ENCODE measurements at regions not wholly inside any gene's neighbourhood (a gene's known extent, or its start where the extent isn't known, plus 50 kb on each side); places are given as distances from the start of the nearest gene placed in this dataset.
"Not testable (repeated sequence)": the region's sequence is repeated elsewhere in the genome, so short reads cannot be mapped to it uniquely, and the experiment has no call there.

- no peak overlapping the region for H3K27ac ChIP-seq (ENCODE audit: low read depth, low read length)
- WGBS, 3 donors = 32 to 66% (median 37%) methylated on average over 2 of the region's 2 CpGs
These were observed 591.6 kb downstream of the REEP3 start for GRCh38 chr10:64112701-64113355.

DNA sequence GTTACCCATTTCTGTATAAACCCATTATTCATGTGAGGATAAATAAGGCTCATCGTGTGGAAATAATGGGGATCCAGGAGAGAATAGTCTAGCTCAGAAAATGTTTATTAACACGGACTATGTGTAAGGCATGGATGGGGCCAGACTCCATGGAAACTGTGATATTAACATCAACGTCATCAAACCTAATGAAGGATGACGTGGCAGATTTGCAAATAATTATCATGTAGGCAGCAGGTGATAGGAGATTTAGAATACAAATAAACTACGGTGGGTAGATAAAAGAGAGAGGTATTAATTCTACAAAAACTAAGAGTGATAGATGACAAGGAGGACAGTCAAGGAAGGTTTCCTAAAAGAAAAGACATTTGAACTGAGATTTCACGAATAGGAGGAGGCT is 592.2 kb downstream of the REEP3 start:
- no peak overlapping the region for H3K27ac ChIP-seq (ENCODE audit: low read depth, low read length)
- 67 to 79% (median 74%) methylated on average over 6 of the region's 6 CpGs for WGBS, 3 donors

GRCh38 chr10:64113792-64114191 is 592.6 kb downstream of the REEP3 start:
- WGBS, 3 donors = 68 to 77% (median 76%) methylated on average over 3 of the region's 3 CpGs

DNA sequence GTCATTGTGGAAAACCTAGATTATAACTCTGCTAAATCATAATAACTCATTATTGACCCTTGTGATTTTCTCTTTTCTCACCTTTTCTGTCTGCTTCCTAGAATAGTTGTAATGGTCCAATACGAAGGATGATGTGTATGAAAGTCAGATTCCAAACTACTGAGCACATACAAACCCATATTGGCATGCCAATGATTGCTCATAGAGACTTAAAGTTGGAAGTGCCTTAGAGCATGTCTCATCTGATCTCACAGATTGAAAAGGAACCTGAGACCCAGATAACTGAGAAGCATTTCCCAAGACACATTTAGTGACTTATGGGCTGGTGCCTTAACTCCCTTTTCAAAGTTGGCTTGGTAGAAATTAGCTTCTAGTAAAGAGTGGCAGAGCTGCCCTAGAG is 594.3 kb downstream of the REEP3 start:
- WGBS, 3 donors = 48 to 72% (median 58%) methylated on average over 1 of the region's 1 CpG
- no peak overlapping the region for H3K27ac ChIP-seq (ENCODE audit: low read depth, low read length)

More at GRCh38 chr10:64113792-64114191, 592.6 kb downstream of the REEP3 start:
- no peak overlapping the region for H3K27ac ChIP-seq (ENCODE audit: low read depth, low read length)

- 46 to 63% (median 60%) methylated on average over 4 of the region's 4 CpGs for WGBS, 3 donors
- H3K27ac ChIP-seq (ENCODE audit: low read depth, low read length) = no peak overlapping the region
These were observed 594.9 kb downstream of the REEP3 start for GRCh38 chr10:64115908-64116643.

GRCh38 chr10:64116707-64117106 is 595.5 kb downstream of the REEP3 start:
- WGBS, 3 donors = 68 to 75% (median 68%) methylated on average over 1 of the region's 1 CpG
- H3K27ac ChIP-seq (ENCODE audit: low read depth, low read length) = no peak overlapping the region

- no peak overlapping the region for H3K27ac ChIP-seq (ENCODE audit: low read depth, low read length)
- 83 to 95% (median 93%) methylated on average over 2 of the region's 2 CpGs for WGBS, 3 donors
These were observed 597.5 kb downstream of the REEP3 start for GRCh38 chr10:64118736-64119135.

DNA sequence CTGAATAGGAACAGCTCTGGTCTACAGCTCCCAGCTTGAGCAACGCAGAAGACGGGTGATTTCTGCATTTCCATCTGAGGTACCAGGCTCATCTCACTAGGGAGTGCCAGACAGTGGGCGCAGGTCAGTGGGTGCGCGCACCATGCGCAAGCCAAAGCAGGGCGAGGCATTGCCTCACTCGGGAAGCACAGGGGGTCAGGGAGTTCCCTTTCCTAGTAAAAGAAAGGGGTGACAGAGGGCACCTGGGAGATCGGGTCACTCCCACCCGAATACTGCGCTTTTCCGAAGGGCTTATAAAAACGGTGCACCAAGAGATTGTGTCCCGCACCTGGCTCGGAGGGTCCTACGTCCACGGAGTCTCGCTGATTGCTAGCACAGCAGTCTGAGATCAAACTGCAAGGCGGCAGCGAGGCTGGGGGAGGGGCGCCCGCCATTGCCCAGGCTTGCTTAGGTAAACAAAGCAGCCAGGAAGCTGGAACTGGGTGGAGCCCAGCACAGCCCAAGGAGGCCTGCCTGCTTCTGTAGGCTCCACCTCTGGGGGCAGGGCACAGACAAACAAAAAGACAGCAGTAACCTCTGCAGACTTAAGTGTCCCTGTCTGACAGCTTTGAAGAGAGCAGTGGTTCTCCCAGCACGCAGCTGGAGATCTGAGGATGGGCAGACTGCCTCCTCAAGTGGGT is 599.2 kb downstream of the REEP3 start:
- not testable (repeated sequence) for H3K27ac ChIP-seq (ENCODE audit: low read depth, low read length)
- WGBS, 3 donors = 90 to 92% (median 91%) methylated on average over 15 to 21 of the region's 23 CpGs

DNA sequence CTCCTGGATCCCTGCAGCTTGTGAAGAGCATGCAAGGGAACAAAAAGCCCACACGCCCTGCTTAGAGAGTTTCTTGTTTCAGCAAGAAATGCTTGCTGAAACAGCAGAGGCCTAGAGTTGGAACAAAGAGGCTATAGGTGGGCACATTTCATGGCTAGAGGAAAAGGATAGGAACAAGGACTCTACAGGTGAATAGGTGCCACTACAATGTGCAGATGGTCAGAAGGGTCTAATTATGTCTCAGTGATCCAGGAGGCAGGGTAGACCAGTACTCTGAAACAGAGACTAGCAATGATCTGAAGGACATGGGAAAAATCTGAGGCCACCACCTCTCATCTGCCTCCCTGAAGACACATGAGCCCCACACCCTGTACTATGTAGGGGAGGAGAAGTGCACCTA is 609.0 kb downstream of the REEP3 start:
- no peak overlapping the region for H3K27ac ChIP-seq (ENCODE audit: low read depth, low read length)
- 68 to 80% (median 77%) methylated on average over 1 of the region's 1 CpG for WGBS, 3 donors

- WGBS, 3 donors = 61 to 84% (median 79%) methylated on average over 1 of the region's 1 CpG
- H3K27ac ChIP-seq (ENCODE audit: low read depth, low read length) = no peak overlapping the region
These were observed 613.5 kb downstream of the REEP3 start for GRCh38 chr10:64134676-64135075.

- H3K27ac ChIP-seq (ENCODE audit: low read depth, low read length) = no peak overlapping the region
- WGBS, 3 donors = 76 to 88% (median 84%) methylated on average over 3 of the region's 3 CpGs
These were observed 621.2 kb downstream of the REEP3 start for GRCh38 chr10:64142395-64142794.

GRCh38 chr10:64148607-64149006 is 627.4 kb downstream of the REEP3 start:
- no peak overlapping the region for H3K27ac ChIP-seq (ENCODE audit: low read depth, low read length)

DNA sequence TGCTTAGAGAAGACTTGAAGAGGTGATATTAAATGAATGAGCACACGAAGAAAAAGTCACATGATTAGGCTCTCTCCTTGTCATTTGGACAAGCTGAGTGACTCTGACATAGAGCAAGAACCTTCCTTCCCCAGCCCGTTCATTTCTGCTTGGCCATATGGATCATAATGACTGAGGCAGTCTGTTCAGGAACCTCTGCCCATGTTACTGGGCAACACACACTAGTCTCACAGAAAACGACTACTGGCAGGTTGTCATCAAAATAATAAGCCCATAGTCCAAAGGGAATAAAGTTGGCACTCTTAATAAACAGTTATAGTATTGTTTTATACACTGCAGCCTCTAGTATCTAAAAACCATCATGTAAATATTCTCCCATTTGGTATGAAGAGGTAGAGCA is 635.0 kb downstream of the REEP3 start:
- WGBS, 3 donors = 53 to 68% (median 56%) methylated on average over 3 of the region's 3 CpGs
- H3K27ac ChIP-seq (ENCODE audit: low read depth, low read length) = no peak overlapping the region

GRCh38 chr10:64158551-64158950 is 637.4 kb downstream of the REEP3 start:
- WGBS, 3 donors = 69 to 86% (median 75%) methylated on average over 2 of the region's 2 CpGs

DNA sequence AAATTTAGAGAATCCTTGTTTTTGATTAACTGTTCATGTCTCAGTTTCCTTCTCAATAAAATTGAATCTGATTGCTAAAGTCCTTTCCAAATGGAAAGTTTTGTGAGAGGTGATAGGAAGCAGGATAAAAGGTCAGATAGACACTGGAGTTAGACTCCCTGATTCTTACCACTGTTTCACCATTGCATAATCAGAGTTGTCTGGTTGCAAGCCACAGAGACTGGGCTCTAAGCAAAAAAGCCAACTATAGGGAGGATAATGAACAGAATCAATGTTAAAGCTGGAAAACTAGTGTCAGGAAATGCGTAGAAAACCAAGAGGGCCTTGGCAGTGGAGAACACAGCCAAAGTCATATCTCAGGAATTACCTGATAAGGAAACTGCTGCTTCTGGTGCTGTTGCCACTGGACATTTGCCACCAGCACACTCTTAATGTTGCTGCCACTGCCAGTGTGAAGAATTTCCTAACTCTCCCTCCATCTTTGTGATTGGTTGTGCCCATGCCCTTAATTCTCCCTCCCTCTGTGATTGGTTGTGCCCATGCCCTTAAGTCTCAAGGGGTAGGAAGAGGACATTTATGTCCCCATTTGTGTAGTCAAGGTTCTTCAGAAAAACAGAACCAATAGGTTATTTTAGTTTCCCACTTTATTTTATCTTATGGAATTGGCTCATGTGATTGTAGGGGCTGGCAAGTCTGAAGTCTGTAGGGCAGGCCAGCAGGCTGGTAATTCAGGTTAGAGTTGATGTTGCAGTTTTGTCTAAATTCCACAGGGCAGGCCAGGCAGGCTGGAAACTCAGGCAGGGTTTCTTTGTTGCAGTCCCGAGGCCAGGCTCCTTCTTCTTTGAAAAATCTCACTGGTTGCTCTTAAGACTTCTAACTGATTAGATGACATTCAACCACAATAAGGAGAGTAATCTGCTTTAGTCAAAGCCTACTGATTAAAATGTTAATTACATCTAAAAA is 639.0 kb downstream of the REEP3 start:
- WGBS, 3 donors = 43 to 71% (median 69%) methylated on average over 2 of the region's 2 CpGs
- H3K27ac ChIP-seq (ENCODE audit: low read depth, low read length) = no peak overlapping the region

More at GRCh38 chr10:64158551-64158950, 637.4 kb downstream of the REEP3 start:
- no peak overlapping the region for H3K27ac ChIP-seq (ENCODE audit: low read depth, low read length)

DNA sequence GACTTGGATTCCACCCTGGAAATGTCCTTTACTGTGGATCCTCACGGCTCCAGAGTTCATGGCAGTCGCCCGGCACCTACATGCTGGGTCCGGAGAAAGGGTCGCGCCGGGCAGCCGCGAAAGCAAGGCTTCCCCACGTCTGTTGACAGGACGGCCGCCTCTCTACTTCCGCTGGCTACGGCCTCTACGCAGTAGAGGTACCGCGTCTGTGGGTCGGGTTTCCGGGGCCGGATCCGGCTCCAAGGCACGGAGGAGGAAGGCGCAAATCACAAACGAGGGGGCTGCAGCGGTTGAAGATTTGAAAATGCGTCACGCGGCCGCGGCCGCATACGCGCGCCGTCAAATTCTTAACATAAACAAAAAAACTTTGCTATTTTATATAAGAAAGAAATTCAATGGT is 649.6 kb downstream of the REEP3 start:
- 91 to 94% (median 94%) methylated on average over 35 of the region's 35 CpGs for WGBS, 3 donors
- no peak overlapping the region for H3K27ac ChIP-seq (ENCODE audit: low read depth, low read length)

- no peak overlapping the region for H3K27ac ChIP-seq (ENCODE audit: low read depth, low read length)
These were observed 652.6 kb downstream of the REEP3 start for GRCh38 chr10:64173826-64174225.

GRCh38 chr10:64174666-64175255 is 653.6 kb downstream of the REEP3 start:
- H3K27ac ChIP-seq (ENCODE audit: low read depth, low read length) = no peak overlapping the region
- WGBS, 3 donors = 75 to 79% (median 78%) methylated on average over 9 of the region's 9 CpGs
